ENCODE measurements at regions not wholly inside any gene's neighbourhood (a gene's known extent, or its start where the extent isn't known, plus 50 kb on each side); places are given as distances from the start of the nearest gene placed in this dataset.

- Histone ChIP-seq H3K36me3 (no peaks in the 10 kb centered on the region), H3K27me3 (no peaks in the 10 kb centered on the region), H3K4me1 (peaks cover 0 to 6% (median 0%) of the 10 kb centered on the region in 3 donors), H3K4me3 (no peak overlapping the region), H3K27ac (no peak overlapping the region), H3K9me3 (no peaks in the 10 kb centered on the region)
- ATAC-seq = no peak
- TF ChIP-seq POLR2AphosphoS5 (IDR thresholded peaks at IDR 0.05) = no peak
- 93 to 100% methylated on average over 1 of the region's 1 CpG for WGBS, 2 donors (ENCODE audit: low coverage in 1 of 2)
Observed at GRCh38 chr1:70490153-70490552, 79.1 kb downstream of the CTH start.

GRCh38 chr1:70495370-70495769, 84.3 kb downstream of the CTH start:
- Histone ChIP-seq H3K9me3 (no peaks in the 10 kb centered on the region), H3K27me3 (no peaks in the 10 kb centered on the region), H3K4me1 (no peaks in the 10 kb centered on the region), H3K36me3 (no peaks in the 10 kb centered on the region), H3K4me3 (no peak overlapping the region), H3K27ac (no peak overlapping the region)
- TF ChIP-seq POLR2AphosphoS5 (IDR thresholded peaks at IDR 0.05) = no peak
- no peak for TF ChIP-seq CTCF (IDR thresholded peaks at IDR 0.05)
- TF ChIP-seq POLR2A (IDR thresholded peaks at IDR 0.05) = no peak
- no peak for TF ChIP-seq EP300 (IDR thresholded peaks at IDR 0.05)
- 20 to 83% methylated on average over 1 to 2 of the region's 2 CpGs for WGBS, 2 donors (ENCODE audit: low coverage in 1 of 2)
- no peak for ATAC-seq

GRCh38 chr1:70496181-70496580, 85.1 kb downstream of the CTH start:
- ATAC-seq = no peak
- no peak for TF ChIP-seq POLR2AphosphoS5 (IDR thresholded peaks at IDR 0.05)
- no peak for TF ChIP-seq EP300 (IDR thresholded peaks at IDR 0.05)
- no peak for TF ChIP-seq POLR2A (IDR thresholded peaks at IDR 0.05)
- no peak for TF ChIP-seq CTCF (IDR thresholded peaks at IDR 0.05)
- Histone ChIP-seq H3K4me1 (no peaks in the 10 kb centered on the region), H3K36me3 (no peaks in the 10 kb centered on the region), H3K27me3 (no peaks in the 10 kb centered on the region), H3K9me3 (no peaks in the 10 kb centered on the region), H3K27ac (no peak overlapping the region), H3K4me3 (no peak overlapping the region)
- 51 to 80% methylated on average over 2 of the region's 2 CpGs for WGBS, 2 donors (ENCODE audit: low coverage in 1 of 2)

GRCh38 chr1:70497152-70497551, 86.1 kb downstream of the CTH start:
- no peaks in the 10 kb centered on the region for H3K4me1 ChIP-seq
- H3K9me3 ChIP-seq = no peaks in the 10 kb centered on the region
- H3K27ac ChIP-seq = no peak overlapping the region
- H3K36me3 ChIP-seq = no peaks in the 10 kb centered on the region
- ATAC-seq = no peak
- H3K4me3 ChIP-seq = no peak overlapping the region
- H3K27me3 ChIP-seq = no peaks in the 10 kb centered on the region
- TF ChIP-seq CTCF (IDR thresholded peaks at IDR 0.05) (no peak), EP300 (IDR thresholded peaks at IDR 0.05) (no peak), POLR2AphosphoS5 (IDR thresholded peaks at IDR 0.05) (no peak), POLR2A (IDR thresholded peaks at IDR 0.05) (no peak)
- 68 to 71% methylated on average over 2 to 3 of the region's 3 CpGs for WGBS, 2 donors (ENCODE audit: low coverage in 1 of 2)

- Histone ChIP-seq H3K27ac (no peak overlapping the region), H3K27me3 (no peaks in the 10 kb centered on the region), H3K9me3 (no peaks in the 10 kb centered on the region), H3K4me3 (no peak overlapping the region), H3K36me3 (no peaks in the 10 kb centered on the region), H3K4me1 (no peaks in the 10 kb centered on the region)
- 0 to 31% methylated on average over 1 to 2 of the region's 2 CpGs for WGBS, 2 donors (ENCODE audit: low coverage in 1 of 2)
- ATAC-seq = no peak
- TF ChIP-seq CTCF (IDR thresholded peaks at IDR 0.05) (no peak), EP300 (IDR thresholded peaks at IDR 0.05) (no peak), POLR2AphosphoS5 (IDR thresholded peaks at IDR 0.05) (no peak), POLR2A (IDR thresholded peaks at IDR 0.05) (no peak)
Observed at GRCh38 chr1:70498666-70499065, 87.6 kb downstream of the CTH start.

Data from gastroesophageal sphincter (tissue), 4 donors.